Thyroid gland (tissue), 4 donors: ENCODE measurements at regions not wholly inside any gene's neighbourhood (a gene's known extent, or its start where the extent isn't known, plus 50 kb on each side); places are given as distances from the start of the nearest gene placed in this dataset.

Source experiments
- CTCF ChIP-seq, 6 experiments: fragments of 200-600 bp in 3 of 6; fragments of 450-650 bp in 3 of 6; sonication (generic) in 3 of 6; IDR thresholded peaks; one replicate each; pipeline ENCODE4 v1.5.1; 2016 to 2019; ENCODE audit warnings: antibody characterized with exemption in 6 of 6, mild to moderate bottlenecking in 2 of 6, inconsistent platforms in 1 of 6, moderate library complexity in 1 of 6
- POLR2A ChIP-seq, 2 donors: fragments of 450-650 bp; IDR thresholded peaks; one replicate each; pipeline ENCODE4 v1.6.1; 2017; ENCODE audit warnings: antibody characterized with exemption in 2 of 2, mild to moderate bottlenecking in 2 of 2, moderate library complexity in 1 of 2

GRCh38 chr2:21486445-21486844, 362.7 kb downstream of the TDRD15 start:
- TF ChIP-seq CTCF (IDR thresholded peaks at IDR 0.05) (no peak), POLR2A (IDR thresholded peaks at IDR 0.05) (no peak)
